Fibroblast of lung (primary cell): ENCODE measurements at regions not wholly inside any gene's neighbourhood (a gene's known extent, or its start where the extent isn't known, plus 50 kb on each side); places are given as distances from the start of the nearest gene placed in this dataset.
"Not testable (repeated sequence)": the region's sequence is repeated elsewhere in the genome, so short reads cannot be mapped to it uniquely, and the experiment has no call there.

Source experiments
- EZH2 ChIP-seq: IDR thresholded peaks from 2 replicates; pipeline ENCODE4 v1.5.1; 2012; ENCODE audit warnings: low read length, control low read depth, mild to moderate bottlenecking; ENCODE audit errors: missing control alignments
- TF ChIP-seq, protein P1 (sequence below), 2 donors: IDR thresholded peaks in 1 of 2; conservative IDR thresholded peaks in 1 of 2; 1 replicate in 1 of 2; 2 replicates in 1 of 2; pipeline ENCODE4 v1.5.1; 2011 to 2012; ENCODE audit warnings: low read length in 2 of 2, control low read depth in 1 of 2, inconsistent platforms in 1 of 2, low read depth in 1 of 2, mild to moderate bottlenecking in 1 of 2

DNA sequence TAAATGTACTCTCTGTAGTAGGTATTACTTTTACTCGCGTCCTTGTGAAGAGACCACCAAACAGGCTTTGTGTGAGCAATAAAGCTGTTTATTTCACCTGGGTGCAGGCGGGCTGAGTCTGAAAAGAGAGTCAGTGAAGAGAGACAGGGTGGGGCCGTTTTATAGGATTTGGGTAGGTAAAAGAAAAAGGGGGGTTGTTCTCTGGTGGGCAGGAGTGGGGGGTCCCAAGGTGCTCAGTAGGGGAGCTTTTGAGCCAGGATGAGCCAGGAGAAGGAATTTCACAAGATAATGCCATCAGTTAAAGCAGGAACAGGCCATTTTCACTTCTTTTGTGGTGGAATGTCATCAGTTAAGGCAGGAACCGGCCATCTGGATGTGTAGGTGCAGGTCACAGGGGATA, 918.7 kb upstream of the CRIM1 start:
- not testable (repeated sequence) for TF ChIP-seq EZH2
- TF ChIP-seq, protein P1, sequence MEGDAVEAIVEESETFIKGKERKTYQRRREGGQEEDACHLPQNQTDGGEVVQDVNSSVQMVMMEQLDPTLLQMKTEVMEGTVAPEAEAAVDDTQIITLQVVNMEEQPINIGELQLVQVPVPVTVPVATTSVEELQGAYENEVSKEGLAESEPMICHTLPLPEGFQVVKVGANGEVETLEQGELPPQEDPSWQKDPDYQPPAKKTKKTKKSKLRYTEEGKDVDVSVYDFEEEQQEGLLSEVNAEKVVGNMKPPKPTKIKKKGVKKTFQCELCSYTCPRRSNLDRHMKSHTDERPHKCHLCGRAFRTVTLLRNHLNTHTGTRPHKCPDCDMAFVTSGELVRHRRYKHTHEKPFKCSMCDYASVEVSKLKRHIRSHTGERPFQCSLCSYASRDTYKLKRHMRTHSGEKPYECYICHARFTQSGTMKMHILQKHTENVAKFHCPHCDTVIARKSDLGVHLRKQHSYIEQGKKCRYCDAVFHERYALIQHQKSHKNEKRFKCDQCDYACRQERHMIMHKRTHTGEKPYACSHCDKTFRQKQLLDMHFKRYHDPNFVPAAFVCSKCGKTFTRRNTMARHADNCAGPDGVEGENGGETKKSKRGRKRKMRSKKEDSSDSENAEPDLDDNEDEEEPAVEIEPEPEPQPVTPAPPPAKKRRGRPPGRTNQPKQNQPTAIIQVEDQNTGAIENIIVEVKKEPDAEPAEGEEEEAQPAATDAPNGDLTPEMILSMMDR (conservative IDR thresholded peaks at IDR 0.05 in 1 of 2, IDR thresholded peaks at IDR 0.05 in 1 of 2; ENCODE audit: low read depth in 1 of 2, low read length in 2 of 2) = not testable (repeated sequence)
